GM18858 (cell line): ENCODE measurements at regions not wholly inside any gene's neighbourhood (a gene's known extent, or its start where the extent isn't known, plus 50 kb on each side); places are given as distances from the start of the nearest gene placed in this dataset.
"Not testable (repeated sequence)": the region's sequence is repeated elsewhere in the genome, so short reads cannot be mapped to it uniquely, and the experiment has no call there.

ENCODE experiments used
- ATAC-seq: cut with Tn5 transposase; IDR thresholded peaks from one replicate; pipeline ENCODE4 v1.9.1; 2021; ENCODE audit not compliant: unreplicated experiment

- no peak for ATAC-seq
Observed at GRCh38 chr12:25424211-25424731, 128.8 kb downstream of the LMNTD1 start.

- ATAC-seq = no peak
Observed at GRCh38 chr12:25423355-25424050, 129.6 kb downstream of the LMNTD1 start.

- no peak for ATAC-seq
Observed at GRCh38 chr12:25422241-25422640, 130.8 kb downstream of the LMNTD1 start.

- no peak for ATAC-seq
Observed at GRCh38 chr12:25421651-25422167, 131.4 kb downstream of the LMNTD1 start.

GRCh38 chr12:25420116-25420515, 133.0 kb downstream of the LMNTD1 start:
- no peak for ATAC-seq

- no peak for ATAC-seq
Observed at GRCh38 chr12:25419595-25419994, 133.5 kb downstream of the LMNTD1 start.

- ATAC-seq = no peak
Observed at GRCh38 chr12:25417071-25417470, 136.0 kb downstream of the LMNTD1 start.

GRCh38 chr12:25416516-25416915, 136.6 kb downstream of the LMNTD1 start:
- ATAC-seq = no peak

GRCh38 chr12:25415004-25415403, 138.1 kb downstream of the LMNTD1 start:
- ATAC-seq = no peak

- ATAC-seq = no peak
Observed at GRCh38 chr12:25412735-25413134, 140.3 kb downstream of the LMNTD1 start.

GRCh38 chr12:25404955-25405354, 148.1 kb downstream of the LMNTD1 start:
- ATAC-seq = no peak

GRCh38 chr12:25401547-25402345, 151.0 kb upstream of the KRAS start:
- no peak for ATAC-seq

GRCh38 chr12:25397001-25397400, 146.3 kb upstream of the KRAS start:
- ATAC-seq = no peak

GRCh38 chr12:25395227-25395626, 144.5 kb upstream of the KRAS start:
- no peak for ATAC-seq

- not testable (repeated sequence) for ATAC-seq
Observed at GRCh38 chr12:25394775-25395174, 144.0 kb upstream of the KRAS start.

- no peak for ATAC-seq
Observed at GRCh38 chr12:25394025-25394424, 143.3 kb upstream of the KRAS start.

GRCh38 chr12:25391346-25391745, 140.6 kb upstream of the KRAS start:
- not testable (repeated sequence) for ATAC-seq

GRCh38 chr12:25388183-25388582, 137.5 kb upstream of the KRAS start:
- ATAC-seq = no peak

GRCh38 chr12:25387732-25388050, 137.0 kb upstream of the KRAS start:
- ATAC-seq = no peak

- no peak for ATAC-seq
Observed at GRCh38 chr12:25386831-25387731, 136.4 kb upstream of the KRAS start.

- no peak for ATAC-seq
Observed at GRCh38 chr12:25384893-25385248, 134.1 kb upstream of the KRAS start.
